Lung (tissue), 11 donors: ENCODE measurements at regions not wholly inside any gene's neighbourhood (a gene's known extent, or its start where the extent isn't known, plus 50 kb on each side); places are given as distances from the start of the nearest gene placed in this dataset.

Experiments
- ATAC-seq: fragments of 200-7000 bp; cut with Tn5 transposase; one replicate; pipeline ENCODE4 v1.9.1; 2020; ENCODE audit warnings: moderate number of reproducible peaks; ENCODE audit not compliant: insufficient read depth, low FRiP score
- DNase-seq, 3 donors: peaks; one replicate each; pipeline ENCODE4 v3.0.0-alpha.2; 2013 to 2017
- H3K27ac ChIP-seq, 2 donors: one replicate each; pipeline ENCODE4 v1.5.1; 2013; ENCODE audit warnings: mild to moderate bottlenecking in 2 of 2, moderate library complexity in 2 of 2, control low read depth in 1 of 2, inconsistent platforms in 1 of 2, low read depth in 1 of 2, low read length in 1 of 2
- H3K27me3 ChIP-seq, 3 donors: one replicate each; pipeline ENCODE4 v1.5.1; 2013; ENCODE audit warnings: low read length in 2 of 3; ENCODE audit not compliant: control insufficient read depth in 3 of 3, insufficient read depth in 3 of 3
- H3K36me3 ChIP-seq, 4 donors: one replicate each; pipeline ENCODE4 v1.5.1; 2013; ENCODE audit warnings: low read length in 4 of 4, mild to moderate bottlenecking in 1 of 4, moderate library complexity in 1 of 4; ENCODE audit not compliant: control insufficient read depth in 4 of 4, insufficient read depth in 4 of 4
- H3K4me1 ChIP-seq, 5 donors: one replicate each; pipeline ENCODE4 v1.5.1; 2013; ENCODE audit warnings: low read length in 5 of 5, mild to moderate bottlenecking in 2 of 5, moderate library complexity in 1 of 5; ENCODE audit not compliant: control insufficient read depth in 5 of 5, insufficient read depth in 5 of 5
- H3K4me3 ChIP-seq: one replicate; pipeline ENCODE4 v1.5.1; 2013; ENCODE audit warnings: mild to moderate bottlenecking, control low read depth, moderate library complexity
- H3K9ac ChIP-seq, 2 donors: one replicate each; pipeline ENCODE4 v1.5.1; 2013; ENCODE audit warnings: low read length in 2 of 2, control low read depth in 1 of 2; ENCODE audit not compliant: insufficient read depth in 1 of 2
- H3K9me3 ChIP-seq, 4 donors: one replicate each; pipeline ENCODE4 v1.5.1; 2013; ENCODE audit warnings: low read length in 3 of 4, mild to moderate bottlenecking in 1 of 4, moderate library complexity in 1 of 4; ENCODE audit not compliant: control insufficient read depth in 4 of 4, insufficient read depth in 3 of 4
- WGBS, 2 donors: extraction: QIAGEN DNeasy Blood & Tissue Kit; methylation state at CpG; one replicate each; pipeline ENCODE4 v1.1.7; 2013; 5-methylcytosine and 5-hydroxymethylcytosine counted together
- TF ChIP-seq, protein P1 (sequence below): IDR thresholded peaks from 2 replicates; pipeline ENCODE4 v1.5.1; 2012; ENCODE audit warnings: mild to moderate bottlenecking; ENCODE audit errors: control extremely low read depth, extremely low read depth
- donor health status: control.
- donor health status: control.
- donor health status: Bipolar disorder and iron deficiency.
- donor health status: healthy.
- donor health status: DM: yes; HTN: yes; CAD: no.

DNA sequence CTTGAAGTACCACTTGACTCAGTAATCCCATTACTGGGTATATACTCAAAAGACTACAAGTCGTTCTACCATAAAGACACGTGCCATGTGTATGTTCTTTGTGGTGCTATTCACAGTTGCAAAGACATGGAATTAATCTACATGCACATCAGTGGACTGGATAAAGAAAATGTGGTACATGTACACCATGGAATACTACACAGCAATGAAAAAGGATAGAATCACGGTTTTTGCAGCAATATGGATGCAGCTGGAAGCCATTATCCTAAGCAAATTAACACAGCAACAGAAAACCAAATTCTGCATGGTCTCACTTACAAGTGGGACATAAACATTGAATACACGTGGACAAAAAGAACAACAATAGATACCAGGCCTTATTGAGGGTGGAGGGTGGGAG, 583.4 kb upstream of the CELF2 start:
- H3K9me3 ChIP-seq = peaks cover 0 to 2% (median 0%) of the 10 kb centered on the region in 4 donors
- 85 to 92% methylated on average over 4 of the region's 4 CpGs for WGBS, 2 donors
- peaks cover 0 to 10% (median 5%) of the 10 kb centered on the region in 5 donors for H3K4me1 ChIP-seq
- no peaks in the 10 kb centered on the region for H3K36me3 ChIP-seq
- DNase-seq = no peak
- no peak overlapping the region for H3K9ac ChIP-seq
- no peaks in the 10 kb centered on the region for H3K27me3 ChIP-seq
- no peak overlapping the region for H3K27ac ChIP-seq
- H3K4me3 ChIP-seq = no peak overlapping the region
- TF ChIP-seq, protein P1, sequence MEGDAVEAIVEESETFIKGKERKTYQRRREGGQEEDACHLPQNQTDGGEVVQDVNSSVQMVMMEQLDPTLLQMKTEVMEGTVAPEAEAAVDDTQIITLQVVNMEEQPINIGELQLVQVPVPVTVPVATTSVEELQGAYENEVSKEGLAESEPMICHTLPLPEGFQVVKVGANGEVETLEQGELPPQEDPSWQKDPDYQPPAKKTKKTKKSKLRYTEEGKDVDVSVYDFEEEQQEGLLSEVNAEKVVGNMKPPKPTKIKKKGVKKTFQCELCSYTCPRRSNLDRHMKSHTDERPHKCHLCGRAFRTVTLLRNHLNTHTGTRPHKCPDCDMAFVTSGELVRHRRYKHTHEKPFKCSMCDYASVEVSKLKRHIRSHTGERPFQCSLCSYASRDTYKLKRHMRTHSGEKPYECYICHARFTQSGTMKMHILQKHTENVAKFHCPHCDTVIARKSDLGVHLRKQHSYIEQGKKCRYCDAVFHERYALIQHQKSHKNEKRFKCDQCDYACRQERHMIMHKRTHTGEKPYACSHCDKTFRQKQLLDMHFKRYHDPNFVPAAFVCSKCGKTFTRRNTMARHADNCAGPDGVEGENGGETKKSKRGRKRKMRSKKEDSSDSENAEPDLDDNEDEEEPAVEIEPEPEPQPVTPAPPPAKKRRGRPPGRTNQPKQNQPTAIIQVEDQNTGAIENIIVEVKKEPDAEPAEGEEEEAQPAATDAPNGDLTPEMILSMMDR = no peak
- no peak for ATAC-seq

DNA sequence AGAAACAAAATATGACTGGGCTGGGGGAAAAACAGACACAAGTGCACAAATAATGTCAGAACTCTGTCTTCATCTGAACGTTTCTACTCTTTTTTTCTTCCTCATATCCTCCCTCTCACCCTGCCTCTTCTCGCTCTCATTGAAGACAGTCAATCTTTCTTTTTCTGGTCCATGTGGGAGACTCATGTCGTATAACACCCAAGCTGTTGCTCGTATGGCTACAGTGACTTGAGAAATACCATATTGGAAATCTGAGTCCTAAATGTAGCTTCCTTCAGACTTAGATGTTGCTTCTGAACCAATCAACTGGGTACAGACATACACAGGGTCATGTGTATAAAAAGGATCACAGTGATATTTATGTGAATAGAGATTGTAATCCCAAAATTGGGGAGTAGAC, 579.8 kb upstream of the CELF2 start:
- no peak for ATAC-seq
- H3K36me3 ChIP-seq = no peaks in the 10 kb centered on the region
- no peak overlapping the region for H3K4me3 ChIP-seq
- no peak overlapping the region for H3K27ac ChIP-seq
- peaks cover 0 to 2% (median 0%) of the 10 kb centered on the region in 4 donors for H3K9me3 ChIP-seq
- no peaks in the 10 kb centered on the region for H3K27me3 ChIP-seq
- 79 to 87% methylated on average over 4 of the region's 4 CpGs for WGBS, 2 donors
- no peak overlapping the region for H3K9ac ChIP-seq
- peaks cover 0 to 10% (median 5%) of the 10 kb centered on the region in 5 donors for H3K4me1 ChIP-seq
- DNase-seq = no peak
- TF ChIP-seq, protein P1 = no peak

DNA sequence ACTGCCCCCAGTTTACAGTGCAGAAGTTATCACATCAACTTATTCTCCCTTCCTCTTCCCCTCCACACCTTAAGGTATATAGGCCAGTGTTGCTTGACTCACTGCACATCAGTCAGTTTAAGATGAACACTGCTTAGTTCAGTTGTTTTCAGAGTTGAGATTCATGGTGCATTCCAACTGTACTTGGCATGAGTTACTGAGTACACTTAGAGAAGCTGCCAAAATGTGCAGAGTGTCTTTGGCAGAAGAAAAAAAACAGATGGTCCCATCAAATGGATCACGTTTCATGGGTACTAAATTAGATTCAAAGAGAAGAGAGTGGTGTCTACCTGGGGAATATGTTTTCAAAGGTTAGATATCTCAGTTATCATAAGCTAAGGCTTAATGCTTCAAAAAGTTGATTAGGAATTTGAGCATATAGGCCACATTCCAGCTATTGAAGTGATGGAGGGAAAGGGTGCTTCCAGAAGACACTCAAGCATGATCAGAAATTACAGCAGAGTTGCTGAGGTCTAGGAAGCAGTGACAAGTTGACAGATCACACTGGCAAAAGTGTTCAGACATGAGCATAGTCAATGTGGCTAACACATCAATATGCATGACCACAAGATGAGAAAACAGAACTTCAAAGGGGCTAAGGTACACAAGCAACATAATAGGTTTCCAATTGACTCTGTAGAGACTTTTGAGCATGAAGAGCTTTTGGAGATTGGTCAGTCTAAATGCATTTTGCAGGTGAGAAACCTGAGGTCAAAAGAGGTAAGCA, 579.2 kb upstream of the CELF2 start:
- peaks cover 0 to 10% (median 5%) of the 10 kb centered on the region in 5 donors for H3K4me1 ChIP-seq
- no peaks in the 10 kb centered on the region for H3K27me3 ChIP-seq
- H3K36me3 ChIP-seq = no peaks in the 10 kb centered on the region
- H3K4me3 ChIP-seq = no peak overlapping the region
- ATAC-seq (no peak), DNase-seq (peak in 2 of 3 donors; percentile 53 to 76)
- TF ChIP-seq, protein P1 = no peak
- no peak overlapping the region for H3K9ac ChIP-seq
- no peak overlapping the region for H3K27ac ChIP-seq
- WGBS, 2 donors = 59 to 69% methylated on average over 1 of the region's 1 CpG
- peaks cover 0 to 2% (median 0%) of the 10 kb centered on the region in 4 donors for H3K9me3 ChIP-seq
